ENCODE measurements at regions not wholly inside any gene's neighbourhood (a gene's known extent, or its start where the extent isn't known, plus 50 kb on each side); places are given as distances from the start of the nearest gene placed in this dataset.

- TF ChIP-seq POLR2AphosphoS5 (IDR thresholded peaks at IDR 0.05; ENCODE audit: low read depth, low read length) = no peak
- no peak for FAIRE-seq
- no peak for DNase-seq (ENCODE audit: insufficient read length)
Measured at GRCh38 chr16:55152875-55153390, 171.1 kb upstream of the IRX6 start.

- TF ChIP-seq TAF1 (IDR thresholded peaks at IDR 0.05; ENCODE audit: borderline replicate concordance, low read depth, low read length) = no peak
- no peak for FAIRE-seq
Measured at GRCh38 chr16:55154262-55154661, 169.7 kb upstream of the IRX6 start.

GRCh38 chr16:55154956-55155355, 169.0 kb upstream of the IRX6 start:
- DNase-seq (ENCODE audit: insufficient read length) = no peak
- TF ChIP-seq POLR2A (IDR thresholded peaks at IDR 0.05; ENCODE audit: low read depth, low read length) = no peak
- TF ChIP-seq POLR2AphosphoS5 (IDR thresholded peaks at IDR 0.05; ENCODE audit: low read depth, low read length) = no peak
- TF ChIP-seq TAF1 (IDR thresholded peaks at IDR 0.05; ENCODE audit: borderline replicate concordance, low read depth, low read length) = no peak
- no peak for FAIRE-seq

More at GRCh38 chr16:55154262-55154661, 169.7 kb upstream of the IRX6 start:
- DNase-seq (ENCODE audit: insufficient read length) = no peak

GRCh38 chr16:55155815-55156214, 168.2 kb upstream of the IRX6 start:
- TF ChIP-seq TAF1 (IDR thresholded peaks at IDR 0.05; ENCODE audit: borderline replicate concordance, low read depth, low read length) (no peak), POLR2A (IDR thresholded peaks at IDR 0.05; ENCODE audit: low read depth, low read length) (no peak), POLR2AphosphoS5 (IDR thresholded peaks at IDR 0.05; ENCODE audit: low read depth, low read length) (no peak)
- no peak for FAIRE-seq

GRCh38 chr16:55169780-55170179, 154.2 kb upstream of the IRX6 start:
- FAIRE-seq = no peak
- TF ChIP-seq POLR2AphosphoS5 (IDR thresholded peaks at IDR 0.05; ENCODE audit: low read depth, low read length) (no peak), POLR2A (IDR thresholded peaks at IDR 0.05; ENCODE audit: low read depth, low read length) (no peak), TAF1 (IDR thresholded peaks at IDR 0.05; ENCODE audit: borderline replicate concordance, low read depth, low read length) (no peak)
- no peak for DNase-seq (ENCODE audit: insufficient read length)

More at GRCh38 chr16:55155815-55156214, 168.2 kb upstream of the IRX6 start:
- no peak for DNase-seq (ENCODE audit: insufficient read length)

DNA sequence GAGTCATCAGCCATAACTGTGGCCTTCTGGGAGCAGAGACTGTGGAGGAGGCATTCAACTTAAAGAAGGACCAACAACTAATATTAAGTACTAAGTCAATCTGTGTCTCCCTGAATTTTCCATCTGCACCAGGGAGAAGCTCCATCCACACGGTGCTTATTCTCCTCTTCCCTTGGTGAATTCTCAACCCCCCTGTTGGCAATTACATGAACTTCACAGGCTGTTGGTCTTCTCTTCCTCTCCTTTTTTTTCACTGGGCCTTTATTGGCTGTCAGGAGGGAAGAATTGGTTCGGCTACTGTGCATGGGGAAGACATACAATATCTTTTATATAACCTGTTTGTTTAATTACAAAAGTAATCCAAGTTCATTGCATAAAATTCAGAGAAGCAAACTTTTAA, 152.8 kb upstream of the IRX6 start:
- FAIRE-seq (no peak), DNase-seq (ENCODE audit: insufficient read length) (no peak)
- TF ChIP-seq TAF1 (IDR thresholded peaks at IDR 0.05; ENCODE audit: borderline replicate concordance, low read depth, low read length) (no peak), POLR2AphosphoS5 (IDR thresholded peaks at IDR 0.05; ENCODE audit: low read depth, low read length) (no peak), POLR2A (IDR thresholded peaks at IDR 0.05; ENCODE audit: low read depth, low read length) (no peak)

- TF ChIP-seq TAF1 (IDR thresholded peaks at IDR 0.05; ENCODE audit: borderline replicate concordance, low read depth, low read length) = no peak
- no peak for TF ChIP-seq POLR2A (IDR thresholded peaks at IDR 0.05; ENCODE audit: low read depth, low read length)
- TF ChIP-seq POLR2AphosphoS5 (IDR thresholded peaks at IDR 0.05; ENCODE audit: low read depth, low read length) = no peak
- FAIRE-seq = no peak
- DNase-seq (ENCODE audit: insufficient read length) = no peak
Measured at GRCh38 chr16:55175389-55175788, 148.6 kb upstream of the IRX6 start.

GRCh38 chr16:55176901-55177300, 147.1 kb upstream of the IRX6 start:
- TF ChIP-seq TAF1 (IDR thresholded peaks at IDR 0.05; ENCODE audit: borderline replicate concordance, low read depth, low read length) = no peak
- no peak for TF ChIP-seq POLR2A (IDR thresholded peaks at IDR 0.05; ENCODE audit: low read depth, low read length)
- no peak for TF ChIP-seq POLR2AphosphoS5 (IDR thresholded peaks at IDR 0.05; ENCODE audit: low read depth, low read length)
- FAIRE-seq = no peak
- no peak for DNase-seq (ENCODE audit: insufficient read length)

- FAIRE-seq (no peak), DNase-seq (ENCODE audit: insufficient read length) (no peak)
Measured at GRCh38 chr16:55179411-55179810, 144.6 kb upstream of the IRX6 start.

DNA sequence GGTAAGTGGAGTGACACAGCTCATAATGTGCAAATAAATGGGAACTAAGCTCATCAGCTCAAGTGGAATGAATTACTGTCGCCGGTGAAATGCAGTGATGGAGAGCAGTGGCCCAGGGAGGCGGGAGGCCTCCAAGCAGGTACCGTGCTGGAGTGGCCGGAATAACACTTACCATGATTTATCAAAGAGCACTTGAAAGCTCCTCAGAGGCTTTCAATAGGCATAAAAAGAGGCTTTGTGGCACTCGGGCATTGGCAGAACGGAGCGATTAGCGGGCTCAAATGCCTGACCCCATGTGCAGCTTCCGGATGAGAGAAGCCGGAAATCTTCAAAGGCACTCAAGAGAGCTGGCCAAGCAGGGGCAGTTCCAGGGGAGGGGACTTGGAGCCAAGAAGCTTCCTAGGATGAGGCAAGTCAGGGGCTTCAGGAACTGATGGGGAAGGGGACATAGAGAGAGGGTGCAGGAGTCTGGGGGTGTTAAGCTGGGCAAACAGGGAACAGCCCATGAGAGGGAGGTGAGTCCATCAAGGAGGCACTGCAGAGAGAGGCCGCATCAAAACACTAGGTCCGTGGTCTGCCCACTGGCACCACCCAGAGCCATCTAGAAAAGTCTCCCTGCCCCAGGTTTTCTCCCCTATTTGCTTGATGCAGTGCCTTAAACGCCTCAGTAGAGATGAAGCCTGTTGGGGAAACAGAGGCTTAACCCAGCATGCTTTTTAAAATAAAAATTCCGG, 144.0 kb upstream of the IRX6 start:
- FAIRE-seq = no peak
- DNase-seq (ENCODE audit: insufficient read length) = no peak

More at GRCh38 chr16:55179411-55179810, 144.6 kb upstream of the IRX6 start:
- no peak for TF ChIP-seq POLR2A (IDR thresholded peaks at IDR 0.05; ENCODE audit: low read depth, low read length)
- no peak for TF ChIP-seq POLR2AphosphoS5 (IDR thresholded peaks at IDR 0.05; ENCODE audit: low read depth, low read length)
- no peak for TF ChIP-seq TAF1 (IDR thresholded peaks at IDR 0.05; ENCODE audit: borderline replicate concordance, low read depth, low read length)

GRCh38 chr16:55184052-55184451, 140.0 kb upstream of the IRX6 start:
- no peak for FAIRE-seq
- TF ChIP-seq POLR2A (IDR thresholded peaks at IDR 0.05; ENCODE audit: low read depth, low read length) = no peak
- TF ChIP-seq TAF1 (IDR thresholded peaks at IDR 0.05; ENCODE audit: borderline replicate concordance, low read depth, low read length) = no peak
- TF ChIP-seq POLR2AphosphoS5 (IDR thresholded peaks at IDR 0.05; ENCODE audit: low read depth, low read length) = no peak
- DNase-seq (ENCODE audit: insufficient read length) = no peak

More for the DNA sequence above, 144.0 kb upstream of the IRX6 start:
- TF ChIP-seq POLR2A (IDR thresholded peaks at IDR 0.05; ENCODE audit: low read depth, low read length) = no peak
- no peak for TF ChIP-seq POLR2AphosphoS5 (IDR thresholded peaks at IDR 0.05; ENCODE audit: low read depth, low read length)
- no peak for TF ChIP-seq TAF1 (IDR thresholded peaks at IDR 0.05; ENCODE audit: borderline replicate concordance, low read depth, low read length)

- DNase-seq (ENCODE audit: insufficient read length) (no peak), FAIRE-seq (no peak)
- TF ChIP-seq POLR2AphosphoS5 (IDR thresholded peaks at IDR 0.05; ENCODE audit: low read depth, low read length) (no peak), POLR2A (IDR thresholded peaks at IDR 0.05; ENCODE audit: low read depth, low read length) (no peak), TAF1 (IDR thresholded peaks at IDR 0.05; ENCODE audit: borderline replicate concordance, low read depth, low read length) (no peak)
Measured at GRCh38 chr16:55184619-55185018, 139.4 kb upstream of the IRX6 start.

All from GM12892 (cell line).